IPS DF 19.7 (cell line): ENCODE measurements at regions not wholly inside any gene's neighbourhood (a gene's known extent, or its start where the extent isn't known, plus 50 kb on each side); places are given as distances from the start of the nearest gene placed in this dataset.

ENCODE experiments used
- DNase-seq: peaks from one replicate; pipeline ENCODE4 v3.0.0-alpha.2; 2013; ENCODE audit warnings: low read depth, low spot score

DNA sequence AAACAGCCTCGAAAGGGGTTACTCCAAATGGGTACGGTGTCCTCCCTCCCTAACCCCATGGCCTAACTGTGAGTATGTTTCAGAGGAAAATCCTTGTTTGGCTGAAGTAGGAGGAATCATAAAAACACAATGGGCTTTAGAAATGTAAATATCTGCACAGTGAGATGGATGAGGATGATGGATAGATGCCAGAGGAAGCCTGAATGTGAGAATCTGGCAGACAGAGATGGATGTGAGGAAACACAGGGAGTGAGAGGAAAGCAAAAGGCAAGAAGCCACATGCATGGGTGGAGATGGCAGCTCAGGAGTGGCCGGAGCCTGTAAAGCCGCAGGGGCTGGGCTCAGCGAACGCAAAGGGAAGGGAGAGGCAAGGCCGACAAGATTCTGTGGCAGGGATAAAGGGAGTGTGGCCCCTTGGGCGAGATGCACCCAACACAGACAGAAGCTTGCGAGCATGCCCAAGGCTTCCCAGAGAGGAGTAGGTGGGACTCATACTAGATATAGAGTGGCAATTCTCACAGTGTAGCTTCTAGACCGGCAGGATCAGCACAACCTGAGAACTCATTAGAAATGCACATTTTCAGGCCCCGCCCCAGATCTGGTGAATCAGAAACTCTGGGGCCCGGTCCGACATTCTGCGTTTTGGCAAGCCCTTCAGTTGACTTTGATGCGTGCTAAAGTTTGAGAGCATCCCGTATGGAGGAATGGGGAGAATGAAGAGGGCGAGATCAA, 237.3 kb upstream of the CADM1 start:
- no peak for DNase-seq

DNA sequence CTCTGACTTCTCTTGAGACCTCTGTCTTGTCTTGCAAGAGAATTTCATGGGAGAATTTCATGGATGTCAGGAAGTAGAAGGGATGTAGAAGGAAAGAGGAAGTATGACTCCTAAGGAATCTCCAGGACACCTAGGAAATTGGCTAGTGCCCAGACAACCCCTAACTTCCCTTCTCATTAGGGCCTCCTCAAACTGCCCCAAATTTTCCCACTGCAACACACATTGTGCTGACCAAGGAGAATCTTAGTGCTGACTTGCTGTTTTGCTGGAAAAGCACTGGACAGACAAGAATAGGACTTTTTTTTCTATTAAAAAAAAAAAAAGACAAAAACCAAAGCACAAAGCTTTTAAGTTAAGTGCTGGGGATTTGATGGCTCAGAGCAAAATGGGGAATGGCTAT, 236.1 kb upstream of the CADM1 start:
- DNase-seq: no peak

DNA sequence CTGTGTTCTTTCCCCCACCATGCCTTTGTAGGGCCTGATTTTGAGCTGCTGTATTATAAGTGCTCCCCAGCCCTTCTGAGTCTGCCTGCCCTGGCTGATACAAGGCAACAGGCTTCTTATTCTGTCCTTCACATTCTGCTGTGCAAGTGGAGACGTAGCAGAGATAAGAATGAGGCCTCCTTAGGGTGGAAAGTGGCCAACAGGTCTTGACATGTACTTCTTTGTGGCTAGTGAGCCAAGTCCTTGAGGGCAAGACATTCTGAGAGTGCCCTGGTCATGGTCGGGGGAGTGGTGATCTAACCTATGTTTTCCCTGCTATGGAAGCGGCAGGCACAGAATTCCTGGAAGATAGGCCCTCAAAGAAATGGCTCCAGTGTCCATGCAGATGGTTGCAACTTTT, 235.7 kb upstream of the CADM1 start:
- DNase-seq: no peak

DNA sequence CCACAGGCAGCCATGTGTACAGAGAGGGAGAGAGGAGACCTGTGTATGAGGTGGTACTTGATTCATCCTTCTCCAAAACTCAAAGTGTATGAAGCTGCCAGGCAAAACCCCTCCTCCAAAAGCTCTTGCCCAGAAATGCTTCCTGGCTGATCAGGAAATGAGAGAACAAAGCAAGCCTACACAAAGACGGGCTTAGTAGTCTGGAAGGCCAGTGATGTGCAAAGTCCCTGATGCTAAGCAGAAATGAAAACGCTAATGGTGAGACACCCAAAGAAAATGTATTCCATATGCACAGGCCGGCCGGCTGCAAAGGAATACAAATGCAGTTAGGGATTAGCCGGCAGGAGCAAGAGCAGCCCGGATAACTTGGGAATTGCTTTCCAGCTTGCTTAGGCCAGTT, 234.9 kb upstream of the CADM1 start:
- no peak for DNase-seq

DNA sequence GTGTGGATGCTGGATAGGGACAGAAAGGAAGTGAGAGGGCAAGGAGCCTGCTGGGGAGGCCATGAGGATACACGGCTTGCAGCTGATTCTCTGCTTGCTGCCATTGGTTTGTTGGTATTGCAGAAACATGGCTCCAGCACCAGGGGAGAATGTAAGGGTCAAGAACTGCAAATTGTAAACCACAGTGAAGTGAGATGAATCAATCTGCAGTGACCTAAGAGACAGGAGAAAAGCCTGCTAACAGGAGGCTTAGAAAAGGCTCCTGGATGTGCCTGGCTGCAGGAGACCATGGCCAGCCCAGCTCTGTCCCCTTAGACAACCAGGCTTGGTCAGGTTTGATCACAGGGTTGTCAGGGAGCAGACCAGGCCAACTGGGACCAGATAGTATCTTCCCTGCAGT, 233.7 kb upstream of the CADM1 start:
- DNase-seq: no peak

DNA sequence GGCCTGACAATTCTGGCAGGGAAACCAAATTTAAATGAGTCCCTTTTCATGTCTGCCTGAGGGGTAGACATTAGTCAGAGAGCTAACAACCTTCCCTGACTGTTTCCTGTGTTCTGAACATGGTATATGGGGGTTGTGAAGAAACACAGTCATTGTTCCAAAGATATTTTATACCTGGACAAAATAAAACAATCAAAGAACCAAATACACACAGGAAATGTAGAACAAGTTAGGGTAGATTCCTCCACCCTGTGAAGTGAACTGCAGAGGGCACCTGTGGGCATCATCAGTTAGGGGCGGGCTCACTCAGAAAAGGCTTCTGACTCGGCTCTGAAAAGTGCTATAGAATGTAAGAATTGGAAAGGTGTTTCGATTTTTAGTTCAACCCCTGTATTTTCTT, 231.9 kb upstream of the CADM1 start:
- no peak for DNase-seq

DNA sequence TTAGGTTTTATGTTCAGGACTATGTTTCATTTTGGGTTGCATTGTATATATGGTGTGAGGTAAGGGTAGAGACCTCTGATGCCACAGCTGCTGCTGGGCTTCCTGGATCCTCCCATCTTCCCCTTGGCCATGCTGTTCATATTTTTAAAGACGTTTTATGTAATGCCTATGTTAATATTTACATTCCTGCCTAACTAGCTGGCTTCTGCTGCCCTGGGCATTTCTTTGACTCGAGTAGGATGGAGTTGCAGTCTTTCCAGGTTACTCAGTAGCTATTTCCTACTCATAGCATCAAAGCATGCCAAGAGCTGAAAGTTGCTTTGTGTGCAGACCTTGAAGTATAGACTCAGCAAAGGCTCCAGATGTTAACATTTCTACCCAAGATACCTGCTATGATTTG, 220.5 kb upstream of the CADM1 start:
- DNase-seq: no peak

DNA sequence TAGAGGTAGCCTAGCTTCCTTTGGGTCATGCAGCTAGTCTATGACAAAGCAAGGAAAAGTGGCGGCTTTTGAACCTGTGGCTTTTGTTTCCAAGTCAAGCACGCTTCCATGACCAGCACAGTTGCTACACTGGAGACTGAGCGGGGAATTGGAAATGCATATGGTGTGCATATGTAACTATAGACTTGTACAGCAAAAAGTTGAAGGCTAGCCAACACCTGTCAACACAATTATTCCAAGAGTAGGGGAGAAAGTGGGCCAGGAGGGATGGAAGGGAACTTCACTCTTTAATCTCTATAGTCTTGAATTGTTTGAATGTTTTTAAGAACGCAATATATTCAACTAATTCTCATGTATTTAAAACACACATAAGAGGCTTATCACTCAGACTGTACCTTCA, 218.5 kb upstream of the CADM1 start:
- no peak for DNase-seq

DNA sequence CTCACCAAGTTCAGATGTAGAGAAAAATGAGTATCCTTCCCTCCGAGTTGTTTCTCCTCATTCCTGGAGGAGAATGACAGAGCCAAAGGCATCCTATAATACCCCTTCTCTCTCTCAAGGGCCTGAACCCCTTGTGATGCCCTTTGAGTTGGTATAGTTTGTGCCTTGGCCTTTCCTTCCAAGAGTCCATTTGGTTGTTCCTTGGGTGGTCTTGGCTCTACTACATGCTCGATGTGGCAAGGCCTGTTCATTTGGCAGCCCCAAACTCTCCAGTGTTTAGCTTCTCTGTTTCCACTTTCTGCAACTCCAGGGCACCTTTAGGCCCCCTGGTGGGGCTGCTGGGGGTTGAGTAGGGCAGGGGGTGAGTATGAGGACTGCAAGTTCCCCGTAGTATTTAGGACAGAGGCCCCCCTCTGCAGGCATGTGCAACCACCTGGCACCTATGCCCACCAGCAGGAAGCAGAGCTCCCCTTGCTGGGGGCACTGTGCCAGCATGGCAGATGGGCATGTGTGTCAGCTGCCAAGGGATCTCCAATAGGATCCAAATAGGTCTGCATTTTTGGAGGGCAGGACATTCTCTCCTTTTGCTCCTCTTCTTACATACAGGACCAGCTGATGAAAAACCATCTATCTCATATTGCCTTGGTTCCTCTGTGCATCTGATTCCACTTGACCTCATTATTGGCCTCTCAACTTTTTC, 217.2 kb upstream of the CADM1 start:
- no peak for DNase-seq

DNA sequence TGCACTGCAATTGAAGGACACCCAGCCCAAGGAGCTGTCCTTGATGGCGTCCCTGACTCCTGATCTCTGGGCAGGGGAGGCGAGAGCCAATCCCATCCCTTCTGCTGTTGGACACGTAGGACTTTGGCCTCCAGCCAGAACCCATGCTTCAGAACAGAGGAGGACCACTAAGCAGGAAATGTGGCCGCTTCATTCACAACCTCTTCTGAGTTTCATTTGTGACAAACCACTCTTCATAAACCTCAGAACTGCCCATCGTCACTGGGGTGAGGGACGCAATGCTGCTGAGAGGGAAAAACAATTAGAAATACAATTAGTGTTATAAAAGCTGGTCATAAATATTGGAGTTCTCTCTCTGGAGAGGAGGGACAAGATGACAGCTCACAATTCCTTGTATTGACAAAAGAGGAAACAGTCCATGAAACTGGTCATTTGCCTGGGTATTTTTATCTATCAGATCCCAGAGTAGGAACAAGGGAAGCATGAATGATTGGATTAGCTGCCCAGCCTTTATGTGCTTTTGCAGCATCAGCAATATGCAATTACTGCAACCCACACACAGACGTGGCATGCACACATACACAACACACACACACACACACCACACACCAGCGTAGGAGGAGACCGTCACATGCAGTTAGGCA, 216.5 kb upstream of the CADM1 start:
- DNase-seq: no peak

DNA sequence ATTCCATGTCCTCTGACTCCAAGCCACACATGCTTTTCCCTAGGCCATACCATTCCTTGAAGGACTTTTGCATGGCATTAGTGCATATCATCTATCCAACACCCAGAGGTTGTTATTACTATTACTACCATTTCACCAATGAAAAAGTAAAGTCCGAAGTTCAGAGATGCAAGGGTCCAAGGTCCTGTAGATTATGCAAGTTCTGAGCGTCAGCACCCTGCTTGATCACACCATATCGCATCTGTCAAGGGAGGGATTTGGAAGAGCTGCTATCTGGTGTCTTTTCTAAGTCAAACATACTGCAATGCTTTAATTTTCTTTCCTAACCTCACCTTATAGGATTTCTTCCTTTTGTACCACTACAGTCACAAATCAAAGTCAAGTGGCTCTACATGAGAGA, 214.7 kb upstream of the CADM1 start:
- DNase-seq: no peak

DNA sequence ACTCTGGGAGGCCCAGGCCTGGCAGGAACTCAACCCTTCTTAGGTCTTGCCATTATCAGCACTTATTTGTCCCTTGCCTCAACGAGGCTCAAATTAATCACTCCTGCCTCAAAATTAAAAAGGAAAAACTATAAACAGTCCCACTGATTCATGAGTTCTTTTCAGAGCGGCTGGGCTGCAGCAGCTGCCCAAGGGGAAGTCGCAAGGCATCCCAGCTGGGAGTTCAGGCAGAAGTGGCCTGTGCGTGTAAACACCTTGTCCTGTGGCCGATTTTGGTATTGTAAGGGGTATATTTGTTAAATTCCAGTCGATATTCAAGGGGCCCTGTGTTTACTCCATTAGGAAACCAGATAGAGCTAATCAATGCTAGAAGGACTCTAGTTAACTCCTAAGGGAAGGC, 213.9 kb upstream of the CADM1 start:
- no peak for DNase-seq

DNA sequence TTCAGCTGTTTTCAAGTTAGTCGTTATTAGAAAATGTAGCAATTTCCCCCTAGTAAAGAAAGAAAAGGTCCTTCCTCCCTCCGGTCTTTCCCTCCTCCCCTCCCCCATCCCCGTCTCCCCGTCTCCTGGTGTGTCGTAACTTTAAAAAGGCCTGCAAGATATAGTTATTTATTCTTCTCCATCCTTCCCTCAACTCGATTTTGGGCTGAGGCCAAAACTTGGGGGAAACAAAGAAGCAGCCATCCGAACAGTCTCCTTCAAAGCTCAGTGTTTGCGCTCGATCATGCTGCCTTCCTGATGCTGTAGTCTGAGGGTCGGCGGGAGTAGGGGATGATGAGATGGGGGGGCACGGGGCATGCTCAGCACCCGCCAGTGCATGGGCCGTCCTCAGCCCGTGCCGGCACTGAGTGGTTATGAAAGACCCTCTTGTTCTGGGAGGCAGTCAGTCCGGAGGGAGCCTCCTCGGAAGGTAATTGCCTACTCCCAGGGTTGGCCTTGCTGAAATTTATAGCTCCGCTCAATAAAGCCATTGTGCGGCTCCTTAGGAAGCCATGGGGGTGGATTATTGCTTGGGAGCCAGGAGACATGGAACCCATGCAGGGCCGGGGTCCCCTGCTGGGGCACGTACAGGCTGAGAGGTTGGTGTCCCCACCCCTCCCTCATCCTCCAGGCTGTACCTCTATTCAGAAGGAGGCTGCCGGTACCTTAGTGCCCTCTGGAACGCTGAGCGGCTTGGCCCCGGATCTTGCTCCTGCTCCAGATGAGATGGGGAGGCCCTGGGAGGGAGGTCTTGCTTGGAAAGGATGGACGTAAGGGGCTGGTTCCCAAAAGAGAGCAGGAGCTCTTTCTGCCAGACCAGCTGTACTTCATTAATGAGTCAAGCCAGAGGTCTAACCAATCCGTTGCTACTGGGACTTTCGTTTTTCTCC, 212.7 kb upstream of the CADM1 start:
- no peak for DNase-seq

DNA sequence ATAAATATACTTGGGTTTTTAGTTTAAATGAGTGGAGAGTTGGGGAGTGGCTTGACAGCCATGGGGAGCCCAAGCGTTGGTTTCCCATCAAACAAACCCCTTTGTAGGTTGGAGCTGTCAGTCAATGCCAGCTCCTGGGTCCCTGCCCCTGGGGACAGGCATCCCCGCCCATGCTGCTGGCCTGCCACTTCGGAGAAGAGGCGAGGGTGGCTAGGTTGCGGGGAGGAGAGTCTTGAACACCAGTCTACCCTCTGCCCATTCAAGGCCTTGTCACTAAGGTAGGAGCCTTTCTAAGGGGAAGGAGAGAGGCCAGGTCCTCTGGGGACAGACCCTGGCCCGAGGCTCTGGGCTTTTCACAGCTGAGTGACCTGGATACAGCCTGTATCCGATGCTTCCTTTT, 211.9 kb upstream of the CADM1 start:
- DNase-seq: no peak

DNA sequence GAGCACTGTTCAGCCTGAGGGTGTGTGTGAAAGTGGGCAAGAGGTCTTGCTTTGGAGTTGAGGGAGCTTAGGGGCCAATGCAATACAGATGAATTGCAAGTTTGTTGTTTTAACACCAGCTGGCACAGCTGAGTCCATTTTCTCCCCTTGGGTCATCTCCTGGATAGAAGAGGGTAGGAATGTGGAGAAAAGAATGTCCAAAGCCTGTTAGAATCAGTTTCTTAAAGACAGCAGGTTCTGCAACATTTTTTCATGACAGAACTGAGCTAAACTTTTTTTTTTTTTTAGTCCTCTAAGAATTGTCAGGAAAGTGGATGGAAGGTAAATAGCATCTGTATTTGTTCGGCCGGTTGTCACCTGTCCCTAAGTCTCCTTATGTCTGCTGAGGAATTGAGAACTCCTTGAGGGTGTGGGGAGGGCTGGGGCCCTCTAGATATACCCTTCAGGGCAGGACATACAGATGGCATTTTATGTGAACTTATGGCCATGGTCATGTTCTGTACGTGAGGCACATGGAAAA, 211.1 kb upstream of the CADM1 start:
- no peak for DNase-seq

DNA sequence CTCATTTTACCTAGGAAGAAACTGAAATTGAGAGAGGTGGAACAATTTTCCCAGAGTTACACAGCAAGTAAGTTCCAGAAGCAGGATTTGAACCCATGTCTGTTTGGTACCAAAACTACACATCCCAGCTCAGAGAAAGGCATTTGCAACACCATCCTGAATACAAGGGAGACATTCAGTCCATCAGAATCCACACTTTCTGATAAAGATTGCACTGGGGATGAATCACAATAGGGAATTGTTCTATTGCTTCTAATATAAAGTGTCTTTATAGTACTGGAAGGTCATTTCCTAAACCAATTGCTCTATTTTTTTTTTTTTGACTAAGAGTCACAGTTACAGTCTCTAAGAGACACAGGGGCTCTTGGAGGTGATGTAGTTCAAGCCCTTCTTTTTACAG, 208.1 kb upstream of the CADM1 start:
- DNase-seq: no peak

DNA sequence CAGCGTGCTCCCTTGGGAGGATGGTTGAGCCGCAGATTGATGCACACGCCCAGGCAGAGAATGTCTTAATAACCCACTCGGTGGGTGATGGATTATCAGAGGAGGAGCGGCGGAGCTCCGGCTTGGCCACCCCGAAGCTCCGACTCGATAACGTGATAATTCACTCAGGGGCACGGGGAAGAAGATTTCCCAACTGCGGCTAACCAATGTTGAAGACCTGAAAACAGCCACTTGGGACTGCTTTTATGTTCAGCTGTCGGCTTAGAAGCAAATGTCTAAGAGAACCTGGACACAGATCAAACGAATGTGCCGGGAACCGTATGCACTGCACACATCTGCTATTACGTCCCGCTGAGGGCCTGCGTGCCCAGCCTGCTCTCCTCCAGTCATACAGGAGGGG, 206.8 kb upstream of the CADM1 start:
- DNase-seq: no peak

DNA sequence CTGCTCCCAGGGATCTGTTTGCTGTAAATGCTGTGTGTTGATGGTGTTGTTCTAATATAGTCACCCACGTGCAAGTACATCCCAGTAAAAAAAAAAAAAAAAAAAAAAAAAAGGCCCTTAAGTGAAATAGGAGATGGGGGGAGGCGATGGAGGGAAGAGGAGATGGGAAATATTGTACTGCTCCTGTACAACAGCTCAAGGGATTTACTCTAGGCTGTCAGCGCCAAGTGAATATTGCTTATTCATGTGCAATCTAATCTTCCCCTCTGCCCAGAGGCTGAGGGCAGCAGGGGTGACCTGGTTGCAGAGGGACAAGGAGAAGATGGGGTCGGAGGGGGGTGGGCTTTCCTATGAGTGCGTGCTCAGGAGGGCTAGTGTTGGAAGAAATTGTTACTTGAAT, 206.2 kb upstream of the CADM1 start:
- DNase-seq: no peak

DNA sequence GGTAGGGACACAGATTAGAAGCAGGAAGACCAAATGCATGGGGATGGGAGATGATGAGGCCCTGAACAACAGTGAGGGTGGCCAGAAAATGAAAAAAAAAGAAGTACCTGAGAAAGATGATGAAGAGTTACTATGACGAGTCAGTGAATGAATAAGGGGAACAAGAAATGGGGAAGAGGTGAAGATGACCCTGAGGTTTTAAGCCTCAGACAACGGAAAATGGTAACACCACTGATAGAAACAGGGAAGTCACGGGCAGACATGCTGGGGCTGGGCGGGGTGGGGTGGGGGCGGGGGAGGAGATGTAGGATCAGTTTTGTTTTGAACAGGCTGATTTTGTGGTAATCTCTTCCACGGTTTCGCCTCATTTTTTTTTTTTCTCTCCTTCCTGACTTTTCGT, 205.1 kb upstream of the CADM1 start:
- DNase-seq: no peak

DNA sequence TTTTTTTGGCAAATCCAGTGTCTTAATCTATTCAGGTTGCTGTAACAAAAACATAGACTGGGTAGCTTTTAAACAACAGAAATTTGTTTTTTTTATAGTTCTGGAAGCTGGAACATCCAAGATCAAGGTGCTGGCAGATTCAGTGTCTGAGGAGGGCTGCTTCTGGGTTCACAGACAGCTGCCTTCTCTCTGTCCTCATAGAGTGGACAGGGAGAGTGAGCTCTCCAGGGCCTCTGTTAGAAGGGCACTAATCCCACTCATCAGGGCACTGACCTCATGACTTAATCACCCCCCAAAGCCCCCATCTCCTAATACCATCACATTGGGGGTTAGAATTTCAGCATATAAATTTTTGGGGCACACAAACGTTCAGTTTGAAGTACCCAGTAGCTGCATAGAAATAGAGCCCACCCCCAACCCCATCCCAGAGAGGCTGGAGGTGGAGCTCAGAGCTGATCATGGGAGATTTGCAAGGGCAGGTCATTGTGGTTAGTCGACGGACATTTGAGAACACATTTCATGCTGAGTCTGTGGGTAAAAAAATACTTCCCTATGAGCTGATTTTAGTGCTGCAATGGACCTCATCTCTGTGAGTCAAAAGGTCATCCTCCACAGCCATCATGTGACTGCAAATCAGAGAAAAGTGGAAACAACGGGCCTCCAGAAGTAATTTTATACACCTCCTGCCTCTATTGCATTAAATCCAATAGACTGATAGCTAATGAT, 203.1 kb upstream of the CADM1 start:
- DNase-seq: no peak

DNA sequence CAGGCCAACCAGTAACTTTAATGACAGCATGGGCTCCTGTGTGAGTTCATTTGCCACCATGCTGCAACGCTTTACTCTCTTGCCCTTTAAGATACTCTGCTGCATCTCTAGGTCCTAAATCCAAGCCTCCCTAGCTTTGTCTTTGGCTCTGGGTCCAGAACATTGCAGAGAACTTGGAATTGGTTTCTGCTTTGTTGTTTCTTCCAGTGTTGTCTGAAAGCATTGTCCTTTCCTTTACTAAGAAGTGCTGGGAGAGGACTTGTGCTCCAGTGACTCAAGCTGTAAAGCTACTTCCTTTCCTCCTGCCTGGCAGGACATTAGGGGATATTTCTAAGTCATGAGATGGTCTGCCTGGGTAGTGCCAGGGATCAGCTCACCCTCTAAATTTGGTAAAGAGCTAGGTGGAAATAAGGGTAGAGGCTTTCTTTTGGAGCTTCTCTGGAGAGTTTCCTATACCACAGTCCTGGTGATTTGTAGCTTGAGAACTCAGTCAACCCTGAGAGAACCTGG, 202.5 kb upstream of the CADM1 start:
- no peak for DNase-seq
